Activated CD4-positive, alpha-beta T cell treated with anti-CD3 and anti-CD28 coated beads, Interleukin-2, amount 50 U/mL, for 48 hours (primary cell): ENCODE measurements at regions not wholly inside any gene's neighbourhood (a gene's known extent, or its start where the extent isn't known, plus 50 kb on each side); places are given as distances from the start of the nearest gene placed in this dataset.
A peak's percentile ranks its signal among the peaks of the same experiment; 100 is the strongest.
"Not testable (repeated sequence)": the region's sequence is repeated elsewhere in the genome, so short reads cannot be mapped to it uniquely, and the experiment has no call there.

Source experiments
- DNase-seq, 2 experiments: peaks; one replicate each; pipeline ENCODE4 v3.0.0-alpha.2; 2020

DNA sequence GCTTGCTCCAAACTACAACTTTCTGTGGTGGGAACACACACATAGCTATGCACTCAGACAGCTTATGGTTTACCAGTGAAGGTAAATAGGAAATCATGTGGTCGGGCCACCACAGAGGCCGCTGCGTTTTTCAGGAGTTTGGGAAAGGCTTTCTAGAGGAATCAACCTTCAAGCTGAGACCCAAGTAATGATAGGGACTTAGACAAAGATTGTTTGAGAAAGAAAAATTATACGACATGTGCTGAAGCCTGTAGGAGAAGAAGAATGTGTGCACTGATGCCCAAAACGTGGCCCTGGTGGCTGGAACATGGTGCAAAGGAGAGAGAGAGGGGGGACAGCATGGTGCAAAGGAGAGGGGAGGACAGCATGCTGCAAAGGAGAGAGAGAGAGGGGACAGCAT lies 61.2 kb upstream of the VIPR2 start:
- DNase-seq, result no peak

DNA sequence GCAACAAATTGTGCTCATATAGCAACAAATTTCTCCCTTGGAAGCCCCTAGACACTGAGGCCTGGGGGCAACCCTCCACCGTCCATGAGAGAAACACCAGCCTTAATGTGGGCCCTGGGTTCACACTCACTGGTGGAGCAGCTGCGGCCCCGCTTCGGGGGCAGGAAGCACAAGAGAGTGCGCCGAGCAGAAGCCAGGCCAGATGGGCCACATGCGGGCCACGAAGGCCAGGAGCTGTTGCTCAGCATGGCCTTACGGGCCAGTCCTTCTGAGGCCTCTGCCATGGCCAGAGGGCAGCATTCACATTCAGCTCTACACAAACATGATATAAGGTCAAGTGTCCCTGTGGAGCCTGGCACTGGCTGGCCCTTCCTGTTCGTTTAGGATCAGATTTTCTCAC lies 60.0 kb upstream of the VIPR2 start:
- DNase-seq, result no peak

DNA sequence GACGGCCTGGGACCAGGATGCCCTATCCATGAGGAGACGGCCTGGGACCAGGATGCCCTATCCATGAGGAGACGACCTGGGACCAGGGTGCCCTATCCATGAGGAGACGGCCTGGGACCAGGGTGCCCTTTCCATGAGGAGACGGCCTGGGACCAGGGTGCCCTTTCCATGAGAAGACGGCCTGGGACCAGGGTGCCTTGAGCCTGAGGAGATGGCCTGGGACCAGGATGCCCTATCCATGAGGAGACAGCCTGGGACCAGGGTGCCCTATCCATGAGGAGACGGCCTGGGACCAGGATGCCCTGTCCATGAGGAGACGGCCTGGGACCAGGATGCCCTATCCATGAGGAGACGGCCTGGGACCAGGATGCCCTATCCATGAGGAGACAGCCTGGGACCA lies 58.6 kb upstream of the VIPR2 start:
- not testable (repeated sequence) for DNase-seq

DNA sequence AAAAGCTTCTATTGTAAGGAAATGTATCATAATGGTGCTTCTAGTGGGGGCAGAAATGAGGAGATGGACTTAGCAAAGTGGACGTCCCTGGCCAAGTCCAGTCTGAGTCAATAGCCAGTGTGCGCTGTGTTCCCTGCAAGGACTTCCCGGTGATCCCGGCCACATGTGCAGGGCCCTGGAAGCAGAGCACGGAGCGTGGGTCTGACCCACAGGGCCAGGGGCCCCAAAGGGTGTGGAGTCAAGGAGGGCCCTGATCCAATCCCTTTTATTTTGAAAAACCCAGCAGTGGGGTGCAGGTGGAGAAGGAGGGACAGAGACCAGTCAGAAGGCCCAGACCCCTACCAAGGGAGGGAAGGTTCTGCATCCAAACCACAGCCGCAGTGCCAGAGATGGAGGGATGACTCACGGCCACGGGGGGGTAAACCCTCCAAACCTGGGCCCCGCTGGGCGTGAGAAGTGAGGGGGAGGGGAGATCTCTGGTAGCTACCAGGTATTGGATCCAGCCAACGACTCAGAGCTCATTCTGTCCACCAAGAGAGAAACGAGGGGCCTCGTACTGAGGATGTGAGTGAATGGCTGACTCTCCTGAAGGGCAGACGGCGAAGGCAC lies 57.2 kb upstream of the VIPR2 start:
- DNase-seq, result no peak

DNA sequence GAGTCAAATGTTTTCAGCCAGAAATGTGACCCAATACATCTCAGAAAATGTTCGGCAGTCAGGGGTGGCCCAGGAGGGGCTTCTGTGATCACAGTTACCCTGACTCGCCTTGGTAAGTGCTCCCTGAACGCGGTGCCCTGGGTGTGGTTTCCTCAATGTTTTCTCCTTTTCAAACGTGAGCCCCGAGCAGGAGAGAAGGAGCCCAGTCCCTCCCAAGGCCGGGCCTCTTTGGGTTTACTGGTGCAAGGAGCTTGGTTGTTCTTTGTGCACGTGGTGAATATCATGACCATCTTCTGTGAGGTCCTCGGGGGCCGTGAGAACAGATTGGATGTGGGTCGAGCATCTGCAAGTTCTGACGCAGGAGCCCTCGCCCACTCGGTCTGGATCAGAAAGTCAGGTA lies 55.8 kb upstream of the VIPR2 start:
- DNase-seq, result no peak

DNA sequence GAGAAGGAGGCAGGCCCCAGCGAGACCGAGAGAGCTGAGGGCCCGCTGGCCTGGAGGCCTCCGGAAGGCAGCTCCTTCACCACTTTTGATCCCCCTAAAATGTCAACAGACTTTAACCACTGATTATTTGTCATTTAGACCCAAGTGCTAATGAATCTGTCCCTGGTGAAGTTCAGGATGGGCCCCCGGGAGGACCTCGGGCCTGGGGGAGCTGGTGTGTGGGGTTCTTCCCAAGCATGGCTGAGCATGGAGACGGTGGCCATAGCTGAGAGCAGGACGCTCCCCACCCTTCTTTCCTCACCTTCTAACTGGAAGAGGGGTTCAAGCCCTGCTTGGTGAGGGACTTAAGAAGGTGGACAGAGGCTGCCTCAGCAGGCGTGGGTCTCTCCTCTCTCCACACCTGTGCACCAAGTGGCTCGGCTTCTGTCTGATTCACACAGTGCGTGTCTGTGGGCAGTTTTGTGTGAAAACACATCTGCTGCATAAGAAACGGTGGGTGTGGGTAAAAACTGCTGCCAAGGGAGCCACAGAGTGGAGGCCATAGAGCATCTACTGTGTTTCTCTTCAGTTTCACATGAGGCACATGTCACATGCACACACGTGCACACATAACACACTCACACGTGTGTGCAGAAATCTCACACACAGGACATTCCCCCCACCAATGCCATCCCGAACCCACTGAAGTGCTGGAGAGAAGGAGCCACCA lies 53.5 kb upstream of the VIPR2 start:
- no peak for DNase-seq

DNA sequence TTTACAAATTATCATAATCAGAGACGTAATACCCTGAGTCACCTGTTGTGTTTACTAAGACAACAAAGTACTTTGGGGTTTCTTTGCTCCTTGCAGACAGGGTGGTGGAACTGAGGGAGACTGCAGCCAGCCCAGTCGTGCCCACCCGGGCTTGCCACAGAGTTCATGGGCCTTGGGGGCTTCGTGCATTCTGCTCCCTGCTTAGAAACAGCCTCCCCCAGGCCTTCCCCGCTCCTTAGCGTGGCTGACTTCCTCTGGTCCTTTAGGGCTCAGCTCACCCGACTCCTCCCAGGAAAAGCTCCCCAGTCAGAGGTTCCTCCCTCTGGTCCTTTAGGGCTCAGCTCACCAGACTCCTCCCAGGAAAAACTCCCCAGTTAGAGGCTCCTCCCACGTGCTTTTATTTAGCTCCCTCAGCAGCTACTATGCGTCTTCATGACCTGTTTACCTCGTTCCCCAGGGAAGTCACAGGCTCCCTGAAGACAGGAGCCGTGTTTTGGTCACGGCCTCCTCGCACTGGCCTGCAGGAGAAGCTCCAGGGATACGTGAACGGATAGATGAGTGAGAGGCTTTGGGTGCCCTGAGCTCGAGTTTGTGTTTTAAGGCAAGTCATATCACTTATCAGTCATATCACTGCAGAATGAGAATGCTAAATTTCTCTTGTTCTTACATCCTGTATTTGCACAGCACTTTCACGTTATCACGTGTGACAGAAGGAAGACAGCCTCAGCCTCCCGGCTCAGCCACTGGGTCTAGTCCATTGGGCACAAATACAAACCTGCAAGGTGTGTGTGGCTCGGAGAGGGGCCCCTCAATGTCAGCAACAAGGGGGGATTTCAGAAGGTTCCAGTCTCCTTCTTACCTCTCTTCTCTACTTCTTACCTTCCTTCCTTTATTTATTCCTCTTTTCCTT lies 52.7 kb upstream of the VIPR2 start:
- DNase-seq, result peak; percentile 39 to 58

DNA sequence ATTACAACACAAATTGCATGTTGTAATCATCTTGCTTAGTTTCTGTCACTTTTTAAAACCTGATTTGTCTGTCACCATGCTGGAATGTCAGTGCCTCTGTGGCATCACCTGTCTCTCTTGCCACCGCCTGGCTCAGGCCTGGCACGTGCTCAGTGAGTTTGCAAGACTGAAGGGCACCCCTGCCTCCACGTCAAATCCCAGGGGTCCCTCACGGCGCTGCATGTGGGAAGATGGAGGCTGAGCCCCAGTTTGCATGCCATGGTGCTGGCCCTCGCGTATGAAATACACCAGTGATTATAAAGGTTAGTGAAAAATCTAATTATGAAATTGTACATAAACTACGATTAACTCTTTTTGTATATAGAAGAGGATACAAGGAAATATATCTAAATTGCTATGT lies 51.9 kb upstream of the VIPR2 start:
- no peak for DNase-seq

DNA sequence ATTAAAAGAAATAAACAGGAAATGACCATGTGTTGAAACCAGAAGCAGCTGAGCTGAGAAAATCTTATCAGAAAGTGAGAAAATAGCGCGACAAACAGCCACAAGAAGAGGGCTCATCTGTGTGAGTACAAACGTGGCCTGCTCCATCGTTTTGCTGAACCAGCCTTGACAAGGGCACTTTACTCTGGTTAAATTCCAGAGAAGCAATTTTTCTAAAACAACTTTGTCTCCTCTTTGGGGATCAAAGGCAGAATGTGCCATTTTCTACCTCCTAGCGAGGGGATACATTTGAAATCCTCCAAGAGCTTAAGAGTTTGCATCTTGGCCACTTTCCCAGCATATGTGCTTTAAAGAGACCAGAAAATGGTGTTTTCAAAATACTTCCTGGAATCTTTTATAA lies 51.3 kb upstream of the VIPR2 start:
- no peak for DNase-seq
